ENCODE measurements at regions not wholly inside any gene's neighbourhood (a gene's known extent, or its start where the extent isn't known, plus 50 kb on each side); places are given as distances from the start of the nearest gene placed in this dataset.

- TF ChIP-seq, protein P1, sequence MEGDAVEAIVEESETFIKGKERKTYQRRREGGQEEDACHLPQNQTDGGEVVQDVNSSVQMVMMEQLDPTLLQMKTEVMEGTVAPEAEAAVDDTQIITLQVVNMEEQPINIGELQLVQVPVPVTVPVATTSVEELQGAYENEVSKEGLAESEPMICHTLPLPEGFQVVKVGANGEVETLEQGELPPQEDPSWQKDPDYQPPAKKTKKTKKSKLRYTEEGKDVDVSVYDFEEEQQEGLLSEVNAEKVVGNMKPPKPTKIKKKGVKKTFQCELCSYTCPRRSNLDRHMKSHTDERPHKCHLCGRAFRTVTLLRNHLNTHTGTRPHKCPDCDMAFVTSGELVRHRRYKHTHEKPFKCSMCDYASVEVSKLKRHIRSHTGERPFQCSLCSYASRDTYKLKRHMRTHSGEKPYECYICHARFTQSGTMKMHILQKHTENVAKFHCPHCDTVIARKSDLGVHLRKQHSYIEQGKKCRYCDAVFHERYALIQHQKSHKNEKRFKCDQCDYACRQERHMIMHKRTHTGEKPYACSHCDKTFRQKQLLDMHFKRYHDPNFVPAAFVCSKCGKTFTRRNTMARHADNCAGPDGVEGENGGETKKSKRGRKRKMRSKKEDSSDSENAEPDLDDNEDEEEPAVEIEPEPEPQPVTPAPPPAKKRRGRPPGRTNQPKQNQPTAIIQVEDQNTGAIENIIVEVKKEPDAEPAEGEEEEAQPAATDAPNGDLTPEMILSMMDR (IDR thresholded peaks at IDR 0.05; ENCODE audit: low read depth, low read length): no peak
- no peak for DNase-seq (ENCODE audit: extremely low read depth, low read depth)
Observed at GRCh38 chr2:22719396-22719795, 665.6 kb upstream of the KLHL29 start.

GRCh38 chr2:22729466-22729865, 655.5 kb upstream of the KLHL29 start:
- DNase-seq (ENCODE audit: extremely low read depth, low read depth): no peak
- TF ChIP-seq, protein P1 (IDR thresholded peaks at IDR 0.05; ENCODE audit: low read depth, low read length): no peak

GRCh38 chr2:22734373-22735045, 650.5 kb upstream of the KLHL29 start:
- no peak for DNase-seq (ENCODE audit: extremely low read depth, low read depth)
- TF ChIP-seq, protein P1 (IDR thresholded peaks at IDR 0.05; ENCODE audit: low read depth, low read length): no peak

DNA sequence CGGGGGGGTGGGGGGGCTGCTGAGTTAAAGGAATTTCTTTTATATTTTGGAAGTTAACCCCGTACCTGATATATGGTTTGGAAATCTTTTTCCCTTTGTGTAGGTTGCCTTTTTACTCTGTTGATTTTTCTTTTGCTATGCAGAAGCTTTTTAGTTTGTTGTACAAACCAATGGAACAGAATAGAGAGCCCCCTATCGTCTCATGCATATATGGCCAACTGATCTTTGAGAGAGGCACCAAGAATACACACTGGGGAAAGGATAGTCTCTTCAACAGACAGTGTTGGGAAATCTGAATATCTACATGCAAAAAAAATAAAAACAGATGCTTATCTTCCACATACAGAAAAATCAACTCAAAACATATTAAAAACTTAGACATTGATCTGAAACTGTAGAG, 647.8 kb upstream of the KLHL29 start:
- TF ChIP-seq, protein P1 (IDR thresholded peaks at IDR 0.05; ENCODE audit: low read depth, low read length): no peak
- DNase-seq (ENCODE audit: extremely low read depth, low read depth): no peak

DNA sequence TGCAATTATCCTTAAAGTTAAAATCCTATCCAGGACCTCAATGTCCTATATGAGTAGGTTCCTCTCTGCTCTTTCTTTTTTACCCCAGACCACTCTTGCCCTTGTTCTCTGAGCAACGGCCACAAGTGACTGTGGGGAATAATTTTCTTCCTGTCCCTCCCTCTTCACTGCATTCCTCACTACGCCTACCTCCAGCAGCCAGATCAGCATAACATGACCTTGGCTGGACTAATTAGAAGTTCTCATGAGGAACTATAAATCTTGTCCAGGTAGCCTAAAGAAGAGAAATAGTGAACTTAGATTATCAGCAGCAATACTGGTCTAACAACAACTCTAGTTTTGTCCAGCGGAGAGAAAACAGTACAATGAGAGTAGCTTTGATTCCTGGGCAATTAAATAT, 643.8 kb upstream of the KLHL29 start:
- TF ChIP-seq, protein P1 (IDR thresholded peaks at IDR 0.05; ENCODE audit: low read depth, low read length): no peak
- DNase-seq (ENCODE audit: extremely low read depth, low read depth): no peak

- TF ChIP-seq, protein P1 (IDR thresholded peaks at IDR 0.05; ENCODE audit: low read depth, low read length): no peak
- DNase-seq (ENCODE audit: extremely low read depth, low read depth): no peak
Observed at GRCh38 chr2:22748909-22749308, 636.1 kb upstream of the KLHL29 start.

DNA sequence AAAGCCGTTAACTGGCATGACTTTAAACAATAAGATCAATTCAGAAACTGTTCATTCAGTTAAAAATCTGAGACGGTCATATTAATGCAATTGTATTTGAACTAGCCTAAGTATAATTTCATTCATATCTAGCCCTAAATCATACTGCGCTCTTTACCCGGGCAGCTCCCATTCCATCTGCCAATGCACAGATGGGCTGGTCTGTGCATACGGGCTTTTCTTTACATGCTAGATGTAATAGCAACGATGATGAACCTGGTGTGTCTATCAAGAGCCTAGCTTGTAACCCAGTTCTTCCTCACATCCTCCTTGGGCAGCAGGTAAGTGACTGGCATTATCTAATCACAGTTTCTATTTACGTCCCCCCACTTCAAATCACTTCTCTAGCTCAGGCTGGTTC, 631.5 kb upstream of the KLHL29 start:
- DNase-seq (ENCODE audit: extremely low read depth, low read depth): no peak
- TF ChIP-seq, protein P1 (IDR thresholded peaks at IDR 0.05; ENCODE audit: low read depth, low read length): no peak
